ENCODE measurements at regions not wholly inside any gene's neighbourhood (a gene's known extent, or its start where the extent isn't known, plus 50 kb on each side); places are given as distances from the start of the nearest gene placed in this dataset.

DNA sequence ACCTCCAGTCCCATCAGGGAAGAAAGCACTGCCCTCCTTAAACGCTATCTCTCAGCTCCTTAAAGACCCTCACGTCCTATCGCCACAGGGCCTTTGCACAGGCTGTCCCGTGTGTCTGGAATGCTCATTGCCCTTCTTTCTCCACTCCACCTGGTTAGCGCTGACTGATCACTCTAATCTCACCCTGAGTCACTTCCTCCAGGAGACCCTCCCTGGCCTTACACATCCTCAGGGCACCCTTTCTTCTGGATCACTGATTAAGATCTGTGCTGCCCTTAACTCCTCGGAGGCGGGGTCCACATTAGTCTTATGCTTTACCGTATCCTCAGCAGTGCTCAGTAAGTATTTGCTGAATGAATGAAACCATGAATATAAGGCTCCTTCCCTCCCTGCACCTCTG is 94.7 kb downstream of the SYNE3 start:
- Histone ChIP-seq H3K4me3 (ENCODE audit: low read depth in 1 of 2, low read length in 2 of 2) (no peak overlapping the region), H2AFZ (ENCODE audit: low read depth, low read length) (no peak overlapping the region), H4K20me1 (ENCODE audit: insufficient read depth, low read length) (no peaks in the 10 kb centered on the region), H3K4me2 (ENCODE audit: insufficient read depth, low read length) (no peak overlapping the region), H3K27me3 (ENCODE audit: insufficient read depth, low read length, poor library complexity) (no peaks in the 10 kb centered on the region), H3K27ac (ENCODE audit: low read length) (no peak overlapping the region), H3K4me1 (ENCODE audit: insufficient read depth, low read length) (no peaks in the 10 kb centered on the region), H3K9me3 (ENCODE audit: insufficient read depth, low read length, severe bottlenecking) (no peaks in the 10 kb centered on the region), H3K36me3 (ENCODE audit: insufficient read depth, low read length) (no peaks in the 10 kb centered on the region), H3K9ac (ENCODE audit: low read depth, low read length) (no peak overlapping the region), H3K79me2 (ENCODE audit: insufficient read depth, low read length) (no peaks in the 10 kb centered on the region)
- DNase-seq = no peak
- ATAC-seq (ENCODE audit: insufficient read depth, low read depth) = no peak
- TF ChIP-seq, protein P1, sequence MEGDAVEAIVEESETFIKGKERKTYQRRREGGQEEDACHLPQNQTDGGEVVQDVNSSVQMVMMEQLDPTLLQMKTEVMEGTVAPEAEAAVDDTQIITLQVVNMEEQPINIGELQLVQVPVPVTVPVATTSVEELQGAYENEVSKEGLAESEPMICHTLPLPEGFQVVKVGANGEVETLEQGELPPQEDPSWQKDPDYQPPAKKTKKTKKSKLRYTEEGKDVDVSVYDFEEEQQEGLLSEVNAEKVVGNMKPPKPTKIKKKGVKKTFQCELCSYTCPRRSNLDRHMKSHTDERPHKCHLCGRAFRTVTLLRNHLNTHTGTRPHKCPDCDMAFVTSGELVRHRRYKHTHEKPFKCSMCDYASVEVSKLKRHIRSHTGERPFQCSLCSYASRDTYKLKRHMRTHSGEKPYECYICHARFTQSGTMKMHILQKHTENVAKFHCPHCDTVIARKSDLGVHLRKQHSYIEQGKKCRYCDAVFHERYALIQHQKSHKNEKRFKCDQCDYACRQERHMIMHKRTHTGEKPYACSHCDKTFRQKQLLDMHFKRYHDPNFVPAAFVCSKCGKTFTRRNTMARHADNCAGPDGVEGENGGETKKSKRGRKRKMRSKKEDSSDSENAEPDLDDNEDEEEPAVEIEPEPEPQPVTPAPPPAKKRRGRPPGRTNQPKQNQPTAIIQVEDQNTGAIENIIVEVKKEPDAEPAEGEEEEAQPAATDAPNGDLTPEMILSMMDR (IDR thresholded peaks at IDR 0.05; ENCODE audit: borderline replicate concordance, extremely low read depth, low read length, poor library complexity, severe bottlenecking) = no peak
- TF ChIP-seq EZH2 (IDR thresholded peaks at IDR 0.05; ENCODE audit: borderline replicate concordance, low read depth, low read length, severe bottlenecking) = no peak

DNA sequence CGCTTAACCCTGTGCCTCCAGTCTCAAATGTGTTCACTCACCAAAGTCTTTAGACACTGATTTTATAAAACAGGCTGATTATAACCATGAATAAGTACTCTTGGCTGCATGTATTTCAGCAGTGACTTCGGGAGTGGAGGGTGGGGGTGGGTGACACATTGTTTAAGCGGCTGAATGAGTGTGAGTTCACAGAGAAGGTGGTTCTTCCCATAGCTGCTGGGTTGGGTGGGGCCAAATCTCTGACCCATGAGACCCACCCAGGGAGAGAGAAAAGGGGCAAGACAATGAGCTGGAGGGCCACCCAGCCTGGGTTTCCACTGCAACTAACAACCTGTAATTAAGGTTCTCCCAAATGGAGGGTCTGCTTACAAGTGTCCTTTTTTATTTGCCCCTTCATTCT is 96.4 kb downstream of the SYNE3 start:
- Histone ChIP-seq H3K79me2 (ENCODE audit: insufficient read depth, low read length) (no peaks in the 10 kb centered on the region), H3K4me3 (ENCODE audit: low read depth in 1 of 2, low read length in 2 of 2) (no peak overlapping the region), H3K27me3 (ENCODE audit: insufficient read depth, low read length, poor library complexity) (no peaks in the 10 kb centered on the region), H3K9me3 (ENCODE audit: insufficient read depth, low read length, severe bottlenecking) (no peaks in the 10 kb centered on the region), H3K4me1 (ENCODE audit: insufficient read depth, low read length) (no peaks in the 10 kb centered on the region), H2AFZ (ENCODE audit: low read depth, low read length) (no peak overlapping the region), H3K4me2 (ENCODE audit: insufficient read depth, low read length) (no peak overlapping the region), H3K27ac (ENCODE audit: low read length) (no peak overlapping the region), H3K36me3 (ENCODE audit: insufficient read depth, low read length) (no peaks in the 10 kb centered on the region), H4K20me1 (ENCODE audit: insufficient read depth, low read length) (no peaks in the 10 kb centered on the region), H3K9ac (ENCODE audit: low read depth, low read length) (no peak overlapping the region)
- no peak for TF ChIP-seq EZH2 (IDR thresholded peaks at IDR 0.05; ENCODE audit: borderline replicate concordance, low read depth, low read length, severe bottlenecking)
- TF ChIP-seq, protein P1 (IDR thresholded peaks at IDR 0.05; ENCODE audit: borderline replicate concordance, extremely low read depth, low read length, poor library complexity, severe bottlenecking) = no peak
- DNase-seq = no peak
- no peak for ATAC-seq (ENCODE audit: insufficient read depth, low read depth)

DNA sequence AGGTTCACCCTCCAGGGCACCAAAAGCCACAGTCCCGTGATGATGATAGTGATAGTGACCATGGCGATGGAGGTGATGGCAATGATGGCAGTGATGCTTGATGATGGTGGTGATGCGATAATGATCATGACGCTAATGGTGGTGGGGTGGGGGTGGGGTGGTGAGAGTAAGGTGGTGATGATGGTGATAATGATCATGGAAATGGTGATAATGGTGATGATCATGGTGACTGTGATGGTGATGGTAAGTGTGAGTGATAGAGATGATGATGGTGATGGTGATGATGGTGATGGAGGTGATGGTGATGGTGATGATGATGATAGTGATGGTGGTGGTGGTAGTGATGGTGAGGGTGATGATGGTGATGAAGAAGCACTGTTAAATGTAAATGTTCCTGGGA is 96.9 kb downstream of the SYNE3 start:
- ATAC-seq (ENCODE audit: insufficient read depth, low read depth) (no peak), DNase-seq (no peak)
- H4K20me1 ChIP-seq (ENCODE audit: insufficient read depth, low read length) = no peaks in the 10 kb centered on the region
- no peaks in the 10 kb centered on the region for H3K36me3 ChIP-seq (ENCODE audit: insufficient read depth, low read length)
- H3K27me3 ChIP-seq (ENCODE audit: insufficient read depth, low read length, poor library complexity) = no peaks in the 10 kb centered on the region
- no peak overlapping the region for H3K4me3 ChIP-seq (ENCODE audit: low read depth in 1 of 2, low read length in 2 of 2)
- no peak overlapping the region for H2AFZ ChIP-seq (ENCODE audit: low read depth, low read length)
- H3K4me1 ChIP-seq (ENCODE audit: insufficient read depth, low read length) = no peaks in the 10 kb centered on the region
- H3K79me2 ChIP-seq (ENCODE audit: insufficient read depth, low read length) = no peaks in the 10 kb centered on the region
- H3K9me3 ChIP-seq (ENCODE audit: insufficient read depth, low read length, severe bottlenecking) = no peaks in the 10 kb centered on the region
- no peak overlapping the region for H3K9ac ChIP-seq (ENCODE audit: low read depth, low read length)
- H3K27ac ChIP-seq (ENCODE audit: low read length) = no peak overlapping the region
- TF ChIP-seq EZH2 (IDR thresholded peaks at IDR 0.05; ENCODE audit: borderline replicate concordance, low read depth, low read length, severe bottlenecking) = no peak
- TF ChIP-seq, protein P1 (IDR thresholded peaks at IDR 0.05; ENCODE audit: borderline replicate concordance, extremely low read depth, low read length, poor library complexity, severe bottlenecking) = no peak
- H3K4me2 ChIP-seq (ENCODE audit: insufficient read depth, low read length) = no peak overlapping the region

DNA sequence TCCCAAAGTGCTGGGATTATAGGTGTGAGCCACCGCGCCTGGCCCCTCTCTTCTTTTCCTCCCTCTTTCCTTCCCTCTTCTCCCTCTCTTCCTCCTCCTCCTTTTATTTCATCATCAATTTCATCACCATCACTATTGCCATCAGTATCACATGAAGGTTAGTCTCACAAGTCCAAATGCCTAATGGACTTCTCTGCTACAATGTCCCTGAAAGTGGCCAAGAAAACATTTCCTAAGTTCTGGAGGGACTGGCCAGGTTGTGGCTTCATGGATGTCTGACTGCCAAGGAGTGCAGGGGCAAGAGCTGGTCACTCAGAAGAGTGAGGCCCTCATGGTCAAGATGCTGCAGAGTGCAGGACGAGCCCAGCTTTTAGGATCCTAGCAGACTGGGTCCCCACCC is 97.6 kb downstream of the SYNE3 start:
- H3K4me3 ChIP-seq (ENCODE audit: low read depth in 1 of 2, low read length in 2 of 2) = no peak overlapping the region
- H3K79me2 ChIP-seq (ENCODE audit: insufficient read depth, low read length) = no peaks in the 10 kb centered on the region
- no peaks in the 10 kb centered on the region for H3K9me3 ChIP-seq (ENCODE audit: insufficient read depth, low read length, severe bottlenecking)
- H3K4me1 ChIP-seq (ENCODE audit: insufficient read depth, low read length) = no peaks in the 10 kb centered on the region
- TF ChIP-seq, protein P1 (IDR thresholded peaks at IDR 0.05; ENCODE audit: borderline replicate concordance, extremely low read depth, low read length, poor library complexity, severe bottlenecking) = no peak
- no peak for TF ChIP-seq EZH2 (IDR thresholded peaks at IDR 0.05; ENCODE audit: borderline replicate concordance, low read depth, low read length, severe bottlenecking)
- no peak overlapping the region for H3K9ac ChIP-seq (ENCODE audit: low read depth, low read length)
- H3K36me3 ChIP-seq (ENCODE audit: insufficient read depth, low read length) = no peaks in the 10 kb centered on the region
- H3K4me2 ChIP-seq (ENCODE audit: insufficient read depth, low read length) = no peak overlapping the region
- H2AFZ ChIP-seq (ENCODE audit: low read depth, low read length) = no peak overlapping the region
- DNase-seq = no peak
- H3K27me3 ChIP-seq (ENCODE audit: insufficient read depth, low read length, poor library complexity) = peaks cover 2% of the 10 kb centered on the region
- no peak overlapping the region for H3K27ac ChIP-seq (ENCODE audit: low read length)
- no peak for ATAC-seq (ENCODE audit: insufficient read depth, low read depth)
- H4K20me1 ChIP-seq (ENCODE audit: insufficient read depth, low read length) = no peaks in the 10 kb centered on the region

Measured in DND-41 (cell line).